ENCODE measurements at regions not wholly inside any gene's neighbourhood (a gene's known extent, or its start where the extent isn't known, plus 50 kb on each side); places are given as distances from the start of the nearest gene placed in this dataset.

DNA sequence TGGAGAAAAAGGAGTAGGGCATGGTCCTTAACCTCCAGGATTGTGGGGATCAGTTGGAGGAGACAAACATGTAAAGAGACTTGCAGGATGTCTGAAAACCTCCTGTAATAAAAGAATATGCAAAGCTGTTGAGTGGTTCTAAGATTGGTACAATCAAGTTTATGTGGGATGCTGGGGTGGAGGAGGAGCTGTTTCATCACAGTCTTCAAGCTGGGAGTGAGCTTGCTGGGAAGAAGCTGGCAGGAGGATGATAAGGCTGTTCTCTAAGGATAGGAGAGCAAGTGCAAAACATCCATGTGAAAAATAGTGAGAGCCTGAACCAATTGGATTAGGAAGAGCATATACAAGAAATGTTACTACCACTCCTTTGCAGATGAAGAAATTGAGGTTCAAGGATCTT lies 161.9 kb upstream of the CRIM1 start:
- TF ChIP-seq, protein P1, sequence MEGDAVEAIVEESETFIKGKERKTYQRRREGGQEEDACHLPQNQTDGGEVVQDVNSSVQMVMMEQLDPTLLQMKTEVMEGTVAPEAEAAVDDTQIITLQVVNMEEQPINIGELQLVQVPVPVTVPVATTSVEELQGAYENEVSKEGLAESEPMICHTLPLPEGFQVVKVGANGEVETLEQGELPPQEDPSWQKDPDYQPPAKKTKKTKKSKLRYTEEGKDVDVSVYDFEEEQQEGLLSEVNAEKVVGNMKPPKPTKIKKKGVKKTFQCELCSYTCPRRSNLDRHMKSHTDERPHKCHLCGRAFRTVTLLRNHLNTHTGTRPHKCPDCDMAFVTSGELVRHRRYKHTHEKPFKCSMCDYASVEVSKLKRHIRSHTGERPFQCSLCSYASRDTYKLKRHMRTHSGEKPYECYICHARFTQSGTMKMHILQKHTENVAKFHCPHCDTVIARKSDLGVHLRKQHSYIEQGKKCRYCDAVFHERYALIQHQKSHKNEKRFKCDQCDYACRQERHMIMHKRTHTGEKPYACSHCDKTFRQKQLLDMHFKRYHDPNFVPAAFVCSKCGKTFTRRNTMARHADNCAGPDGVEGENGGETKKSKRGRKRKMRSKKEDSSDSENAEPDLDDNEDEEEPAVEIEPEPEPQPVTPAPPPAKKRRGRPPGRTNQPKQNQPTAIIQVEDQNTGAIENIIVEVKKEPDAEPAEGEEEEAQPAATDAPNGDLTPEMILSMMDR (IDR thresholded peaks at IDR 0.05; ENCODE audit: low read depth, low read length): no peak
- TF ChIP-seq EZH2phosphoT487 (IDR thresholded peaks at IDR 0.05; ENCODE audit: low read depth): no peak

Data from OCI-LY3 (cell line).